Panc1 (cell line): ENCODE measurements at regions not wholly inside any gene's neighbourhood (a gene's known extent, or its start where the extent isn't known, plus 50 kb on each side); places are given as distances from the start of the nearest gene placed in this dataset.

Experiments used
- ATAC-seq: fragments of 200-7000 bp; cut with Tn5 transposase; 2 replicates; pipeline ENCODE4 v1.9.1; 2020; ENCODE audit warnings: mild to moderate bottlenecking, moderate library complexity
- BruUV-seq: library from RNA; stranded (reverse); fragments of 400-500 nt; replicated peaks from 2 replicates; lab custom pipeline; 2021; lab: Mats Ljungman, UMichigan
- CTCF ChIA-PET: fragments of 300-600 bp; sonication (Branson Sonifier 250); formaldehyde crosslinking; loops from one replicate; lab custom pipeline; 2022; ENCODE audit warnings: antibody characterized with exemption; lab: Charles Lee
- POLR2A ChIA-PET: fragments of 300-600 bp; sonication (Branson Sonifier 250); formaldehyde crosslinking; loops from one replicate; lab custom pipeline; 2022; ENCODE audit warnings: antibody characterized with exemption; lab: Charles Lee
- DNase-seq: peaks from one replicate; pipeline ENCODE4 v3.0.0-alpha.2; 2010; ENCODE audit warnings: low read depth, low spot score
- H3K27ac ChIP-seq: 2 replicates; pipeline ENCODE4 v1.5.1; 2011; ENCODE audit warnings: mild to moderate bottlenecking, low read length, inconsistent platforms
- H3K27me3 ChIP-seq: fragments of 200-500 bp; sonication (Bioruptor generic); 2 replicates; pipeline ENCODE4 v1.6.0; 2014; ENCODE audit warnings: low read length, inconsistent platforms; ENCODE audit not compliant: control insufficient read depth, insufficient read depth
- H3K36me3 ChIP-seq: fragments of 200-500 bp; sonication (Bioruptor generic); 2 replicates; pipeline ENCODE4 v1.5.1; 2014; ENCODE audit warnings: inconsistent platforms, mild to moderate bottlenecking, low read length, moderate library complexity; ENCODE audit not compliant: control insufficient read depth, insufficient read depth
- H3K4me1 ChIP-seq: 2 replicates; pipeline ENCODE4 v1.5.1; 2011; ENCODE audit warnings: inconsistent platforms, mild to moderate bottlenecking, low read length, moderate library complexity; ENCODE audit not compliant: control insufficient read depth, insufficient read depth
- H3K4me3 ChIP-seq, 2 experiments: 2 replicates each; pipeline ENCODE4 v1.5.1; 2011 to 2012; ENCODE audit warnings: low read depth in 2 of 2, low read length in 2 of 2, mild to moderate bottlenecking in 2 of 2, inconsistent platforms in 1 of 2, moderate library complexity in 1 of 2
- H3K9me3 ChIP-seq: fragments of 200-500 bp; sonication (Bioruptor generic); 2 replicates; pipeline ENCODE4 v1.5.1; 2014; ENCODE audit warnings: low read depth, mild to moderate bottlenecking, inconsistent platforms, low read length, moderate library complexity; ENCODE audit not compliant: control insufficient read depth, insufficient read depth
- POLR2AphosphoS5 ChIP-seq: IDR thresholded peaks from 2 replicates; pipeline ENCODE4 v1.6.1; 2012; ENCODE audit warnings: mild to moderate bottlenecking, low read depth, low read length, moderate library complexity
- REST ChIP-seq, 2 experiments: IDR thresholded peaks; 2 replicates each; pipeline ENCODE4 v1.6.1; 2011 to 2012; ENCODE audit warnings: low read depth in 2 of 2, control low read depth in 1 of 2, low read length in 1 of 2, mild to moderate bottlenecking in 1 of 2, moderate library complexity in 1 of 2; ENCODE audit not compliant: insufficient read depth in 1 of 2
- SIN3A ChIP-seq: IDR thresholded peaks from 2 replicates; pipeline ENCODE4 v1.6.1; 2012; ENCODE audit warnings: low read depth, mild to moderate bottlenecking, low read length, moderate library complexity, borderline replicate concordance; ENCODE audit not compliant: insufficient read depth
- TCF7L2 ChIP-seq: IDR thresholded peaks from 2 replicates; pipeline ENCODE4 v1.6.1; 2011; ENCODE audit warnings: mild to moderate bottlenecking, low read depth, low read length, inconsistent platforms
- in situ Hi-C: cut with HindIII; loops from 2 replicates; pipeline ENCODE4 v1.10.0; 2016; ENCODE audit warnings: low sequenced_read_pairs, low pct_unique_long_range_greater_than_20kb
- intact Hi-C: fragments of 100-400 bp; cut with micrococcal nuclease; formaldehyde crosslinking; loops from one replicate; pipeline ENCODE4 v1.10.0; 2022; ENCODE audit not compliant: unreplicated experiment
- TF ChIP-seq, protein P1 (sequence below): fragments of 450-650 bp; IDR thresholded peaks from 2 replicates; pipeline ENCODE4 v1.5.1; 2017; ENCODE audit warnings: mild to moderate bottlenecking

- TF ChIP-seq SIN3A (no peak), POLR2AphosphoS5 (no peak), TCF7L2 (no peak), REST (IDR thresholded peaks at IDR 0.05; ENCODE audit: insufficient read depth in 1 of 2, low read depth in 2 of 2, low read length in 1 of 2) (no peak)
- TF ChIP-seq, protein P1, sequence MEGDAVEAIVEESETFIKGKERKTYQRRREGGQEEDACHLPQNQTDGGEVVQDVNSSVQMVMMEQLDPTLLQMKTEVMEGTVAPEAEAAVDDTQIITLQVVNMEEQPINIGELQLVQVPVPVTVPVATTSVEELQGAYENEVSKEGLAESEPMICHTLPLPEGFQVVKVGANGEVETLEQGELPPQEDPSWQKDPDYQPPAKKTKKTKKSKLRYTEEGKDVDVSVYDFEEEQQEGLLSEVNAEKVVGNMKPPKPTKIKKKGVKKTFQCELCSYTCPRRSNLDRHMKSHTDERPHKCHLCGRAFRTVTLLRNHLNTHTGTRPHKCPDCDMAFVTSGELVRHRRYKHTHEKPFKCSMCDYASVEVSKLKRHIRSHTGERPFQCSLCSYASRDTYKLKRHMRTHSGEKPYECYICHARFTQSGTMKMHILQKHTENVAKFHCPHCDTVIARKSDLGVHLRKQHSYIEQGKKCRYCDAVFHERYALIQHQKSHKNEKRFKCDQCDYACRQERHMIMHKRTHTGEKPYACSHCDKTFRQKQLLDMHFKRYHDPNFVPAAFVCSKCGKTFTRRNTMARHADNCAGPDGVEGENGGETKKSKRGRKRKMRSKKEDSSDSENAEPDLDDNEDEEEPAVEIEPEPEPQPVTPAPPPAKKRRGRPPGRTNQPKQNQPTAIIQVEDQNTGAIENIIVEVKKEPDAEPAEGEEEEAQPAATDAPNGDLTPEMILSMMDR, result no peak
- intact Hi-C loops, result no loop called here
- no peaks in the 10 kb centered on the region for H3K27me3 ChIP-seq
Observed at GRCh38 chr2:5474716-5475115, 217.5 kb upstream of the SOX11 start.

DNA sequence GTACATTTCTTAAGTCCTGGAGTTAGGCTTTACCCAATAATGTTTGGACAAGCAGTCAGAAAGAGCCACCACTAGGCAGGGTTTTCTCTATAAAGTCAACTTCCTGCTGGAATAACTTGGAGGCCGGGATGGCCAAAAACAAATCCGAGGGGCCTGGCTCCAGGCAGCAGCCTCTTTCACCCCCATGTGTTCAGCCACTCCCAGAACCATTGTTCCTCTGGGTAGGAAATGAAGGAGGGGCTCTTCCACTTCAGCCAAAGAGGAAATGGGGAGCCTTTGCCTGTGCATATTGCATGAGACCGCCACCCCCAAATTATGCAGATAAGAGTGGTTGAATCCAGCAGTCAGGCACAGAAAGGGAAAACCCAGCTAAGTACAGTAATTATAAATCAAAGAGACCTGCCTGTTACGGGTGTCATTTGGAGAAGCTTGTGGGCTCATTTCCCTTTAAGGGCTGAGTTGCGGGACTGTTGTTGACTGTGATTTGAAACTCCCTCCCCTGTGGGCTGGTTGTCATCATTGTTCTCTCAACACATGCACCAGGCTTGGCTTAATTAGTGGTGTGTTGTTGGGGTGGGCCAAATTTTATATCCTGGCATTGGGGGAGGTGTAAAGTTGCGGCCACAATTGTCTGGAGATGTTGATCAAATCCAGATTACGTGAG is 212.8 kb upstream of the SOX11 start:
- ATAC-seq (no peak), DNase-seq (no peak)
- no TSS peak for BruUV-seq
- Histone ChIP-seq H3K27ac (no peak overlapping the region), H3K4me1 (no peaks in the 10 kb centered on the region), H3K27me3 (no peaks in the 10 kb centered on the region), H3K36me3 (no peaks in the 10 kb centered on the region), H3K4me3 (no peak overlapping the region), H3K9me3 (no peaks in the 10 kb centered on the region)
- ChIA-PET POLR2A (no interaction called here), CTCF (no interaction called here)
- in situ Hi-C loops (no loop called here), intact Hi-C loops (no loop called here)
- TF ChIP-seq REST (IDR thresholded peaks at IDR 0.05; ENCODE audit: insufficient read depth in 1 of 2, low read depth in 2 of 2, low read length in 1 of 2) (no peak), POLR2AphosphoS5 (no peak)

More at GRCh38 chr2:5474716-5475115, 217.5 kb upstream of the SOX11 start:
- Histone ChIP-seq H3K36me3 (no peaks in the 10 kb centered on the region), H3K27ac (no peak overlapping the region), H3K4me1 (no peaks in the 10 kb centered on the region), H3K9me3 (no peaks in the 10 kb centered on the region), H3K4me3 (no peak overlapping the region)
- no TSS peak for BruUV-seq
- ATAC-seq, result no peak
- DNase-seq, result no peak
- CTCF ChIA-PET, result no interaction called here
- POLR2A ChIA-PET, result no interaction called here
- in situ Hi-C loops, result no loop called here
